IMR-90 (cell line): ENCODE measurements at regions not wholly inside any gene's neighbourhood (a gene's known extent, or its start where the extent isn't known, plus 50 kb on each side); places are given as distances from the start of the nearest gene placed in this dataset.

Source experiments
- ATAC-seq: fragments of 200-7000 bp; cut with Tn5 transposase; 2 replicates; pipeline ENCODE4 v1.9.1; 2020; ENCODE audit warnings: low read depth, mild to moderate bottlenecking, moderate library complexity
- BruUV-seq: library from RNA; stranded (reverse); fragments of 400-500 nt; replicated peaks from 2 replicates; lab custom pipeline; 2021; lab: Mats Ljungman, UMichigan
- CTCF ChIA-PET: fragments of 300-600 bp; formaldehyde crosslinking; extraction: SDS; loops from one replicate; lab custom pipeline; 2021; ENCODE audit warnings: antibody characterized with exemption; lab: Yijun Ruan, JAX
- POLR2A ChIA-PET: fragments of 300-600 bp; sonication (Branson Sonifier 250); formaldehyde crosslinking; loops from one replicate; lab custom pipeline; 2022; ENCODE audit warnings: antibody characterized with exemption; ENCODE audit not compliant: unreplicated experiment; lab: Charles Lee
- DNase-seq: peaks from one replicate; pipeline ENCODE4 v3.0.0; 2013
- H2AFZ ChIP-seq: replicated peaks from 2 replicates; pipeline ENCODE3; 2013; ENCODE audit warnings: low read length, mild to moderate bottlenecking; ENCODE audit not compliant: poor library complexity
- H2AK5ac ChIP-seq: 2 replicates; pipeline ENCODE4 v1.6.1; 2013; ENCODE audit warnings: low read depth, low read length, inconsistent platforms
- H2AK9ac ChIP-seq: replicated peaks from 2 replicates; pipeline ENCODE3; 2013; ENCODE audit warnings: mild to moderate bottlenecking, low read depth, low read length, moderate library complexity; ENCODE audit not compliant: poor library complexity
- H2BK120ac ChIP-seq: 2 replicates; pipeline ENCODE4 v1.6.1; 2013; ENCODE audit warnings: low read depth, low read length, inconsistent platforms
- H2BK15ac ChIP-seq: 3 replicates; pipeline ENCODE4 v1.6.1; 2013; ENCODE audit warnings: low read depth, low read length, inconsistent platforms
- H2BK20ac ChIP-seq: 2 replicates; pipeline ENCODE4 v1.6.1; 2013; ENCODE audit warnings: low read depth, mild to moderate bottlenecking, inconsistent platforms, low read length, moderate library complexity
- H2BK5ac ChIP-seq: 2 replicates; pipeline ENCODE4 v1.6.1; 2013; ENCODE audit warnings: mild to moderate bottlenecking, low read depth, low read length, inconsistent platforms; ENCODE audit not compliant: poor library complexity, severe bottlenecking
- H3K14ac ChIP-seq: replicated peaks from 2 replicates; pipeline ENCODE4 v1.6.1; 2013; ENCODE audit warnings: low read depth, low read length, inconsistent platforms
- H3K18ac ChIP-seq: 2 replicates; pipeline ENCODE4 v1.6.1; 2013; ENCODE audit warnings: low read depth, low read length, control low read depth
- H3K23ac ChIP-seq: 2 replicates; pipeline ENCODE4 v1.6.1; 2013; ENCODE audit warnings: low read depth, low read length, inconsistent platforms
- H3K27ac ChIP-seq: 2 replicates; pipeline ENCODE4 v1.5.1; 2013; ENCODE audit warnings: mild to moderate bottlenecking, control low read depth, low read length; ENCODE audit not compliant: insufficient read depth
- H3K27me3 ChIP-seq: 2 replicates; pipeline ENCODE4 v1.6.1; 2013; ENCODE audit warnings: low read length; ENCODE audit not compliant: control insufficient read depth, insufficient read depth
- H3K36me3 ChIP-seq: 2 replicates; pipeline ENCODE4 v1.6.1; 2013; ENCODE audit warnings: low read length, mixed read lengths; ENCODE audit not compliant: control insufficient read depth, insufficient read depth
- H3K4ac ChIP-seq: 2 replicates; pipeline ENCODE4 v1.6.1; 2013; ENCODE audit warnings: low read depth, low read length, inconsistent platforms
- H3K4me1 ChIP-seq: 2 replicates; pipeline ENCODE4 v1.6.1; 2013; ENCODE audit warnings: low read length, mixed read lengths; ENCODE audit not compliant: control insufficient read depth, insufficient read depth
- H3K4me2 ChIP-seq: 2 replicates; pipeline ENCODE4 v1.6.1; 2013; ENCODE audit warnings: low read depth, mild to moderate bottlenecking, control low read depth, low read length, moderate library complexity
- H3K4me3 ChIP-seq: 2 replicates; pipeline ENCODE4 v1.5.1; 2013; ENCODE audit warnings: low read depth, mild to moderate bottlenecking, control low read depth, low read length, moderate library complexity; ENCODE audit not compliant: insufficient read depth
- H3K56ac ChIP-seq: 2 replicates; pipeline ENCODE4 v1.6.1; 2013; ENCODE audit warnings: low read length, inconsistent platforms; ENCODE audit not compliant: insufficient read depth; ENCODE audit errors: extremely low read depth
- H3K79me1 ChIP-seq, 2 experiments: 2 replicates each; pipeline ENCODE4 v1.6.1; 2013; ENCODE audit warnings: low read length in 2 of 2, inconsistent platforms in 1 of 2, low read depth in 1 of 2
- H3K9ac ChIP-seq: 2 replicates; pipeline ENCODE4 v1.6.1; 2013; ENCODE audit warnings: low read depth, low read length, control low read depth
- H3K9me1 ChIP-seq: 2 replicates; pipeline ENCODE4 v1.6.1; 2013; ENCODE audit warnings: low read length, inconsistent platforms; ENCODE audit not compliant: insufficient read depth
- H3K9me3 ChIP-seq: 2 replicates; pipeline ENCODE4 v1.6.1; 2013; ENCODE audit warnings: low read length; ENCODE audit not compliant: control insufficient read depth, insufficient read depth
- H4K20me1 ChIP-seq: 2 replicates; pipeline ENCODE4 v1.6.1; 2013; ENCODE audit warnings: low read length, inconsistent platforms; ENCODE audit not compliant: insufficient read depth
- H4K5ac ChIP-seq: 2 replicates; pipeline ENCODE4 v1.6.1; 2013; ENCODE audit warnings: mild to moderate bottlenecking, low read depth, low read length, control low read depth
- H4K8ac ChIP-seq, 2 experiments: 2 replicates each; pipeline ENCODE4 v1.6.1; 2013; ENCODE audit warnings: low read depth in 2 of 2, low read length in 2 of 2, control low read depth in 1 of 2, inconsistent platforms in 1 of 2
- H4K91ac ChIP-seq: 2 replicates; pipeline ENCODE4 v1.6.1; 2013; ENCODE audit warnings: low read depth, low read length, inconsistent platforms; ENCODE audit not compliant: insufficient read depth
- BHLHE40 ChIP-seq: fragments of 150-350 bp; IDR thresholded peaks from 2 replicates; pipeline ENCODE4 v1.6.1; 2016; ENCODE audit warnings: mild to moderate bottlenecking, low read depth, low read length
- CHD1 ChIP-seq: IDR thresholded peaks from 2 replicates; pipeline ENCODE4 v1.6.1; 2012; ENCODE audit warnings: low read depth, low read length, improper control_type of control experiment
- ELK1 ChIP-seq: fragments of 150-350 bp; IDR thresholded peaks from 2 replicates; pipeline ENCODE4 v1.6.1; 2016; ENCODE audit warnings: low read depth, mild to moderate bottlenecking, low read length, moderate library complexity, borderline replicate concordance
- FOS ChIP-seq: fragments of 150-350 bp; IDR thresholded peaks from 2 replicates; pipeline ENCODE4 v1.6.1; 2016; ENCODE audit warnings: low read depth, low read length
- MAFK ChIP-seq: IDR thresholded peaks from 2 replicates; pipeline ENCODE4 v1.6.1; 2012; ENCODE audit warnings: low read depth, low read length, improper control_type of control experiment
- MXI1 ChIP-seq: IDR thresholded peaks from 2 replicates; pipeline ENCODE4 v1.6.1; 2012; ENCODE audit warnings: low read depth, mild to moderate bottlenecking, low read length, moderate library complexity, borderline replicate concordance
- POLR2A ChIP-seq: IDR thresholded peaks from 2 replicates; pipeline ENCODE4 v1.6.1; 2012; ENCODE audit warnings: mild to moderate bottlenecking, low read depth, low read length
- RAD21 ChIP-seq: IDR thresholded peaks from 2 replicates; pipeline ENCODE4 v1.6.1; 2012; ENCODE audit warnings: low read length, improper control_type of control experiment
- RCOR1 ChIP-seq: IDR thresholded peaks from 2 replicates; pipeline ENCODE4 v1.6.1; 2012; ENCODE audit warnings: mild to moderate bottlenecking, low read length, improper control_type of control experiment; ENCODE audit not compliant: insufficient replicate concordance
- WGBS, 2 experiments: methylation state at CpG; one replicate each; pipeline versions ENCODE4 v1.1.5 to v1.1.7; 2013; ENCODE audit warnings: missing lambda C conversion rate in 2 of 2; ENCODE audit not compliant: insufficient read length in 1 of 2; ENCODE audit errors: extremely low coverage in 2 of 2; 5-methylcytosine and 5-hydroxymethylcytosine counted together
- dilution Hi-C: fragments of 300-500 bp; cut with HindIII; formaldehyde crosslinking; loops from one replicate; pipeline ENCODE4 v1.14.3; 2018; ENCODE audit warnings: low sequenced_read_pairs; ENCODE audit not compliant: unreplicated experiment
- in situ Hi-C: fragments of 300-500 bp; cut with MboI; formaldehyde crosslinking; loops from 3 replicates; pipeline ENCODE4 v1.14.3; 2019; ENCODE audit warnings: low sequenced_read_pairs, inconsistent platforms, mixed read lengths
- intact Hi-C: fragments of 100-400 bp; cut with micrococcal nuclease; formaldehyde crosslinking; loops from 2 replicates; pipeline ENCODE4 v1.10.0; 2022

GRCh38 chr2:13018490-13018889 lies 301.8 kb downstream of the TRIB2 start:
- no peak overlapping the region for H3K18ac ChIP-seq
- ChIA-PET CTCF (no interaction called here), POLR2A (no interaction called here)
- in situ Hi-C loops (no loop called here), intact Hi-C loops (no loop called here), dilution Hi-C loops (no loop called here)
- H3K4me1 ChIP-seq, result no peaks in the 10 kb centered on the region
- no peaks in the 10 kb centered on the region for H3K36me3 ChIP-seq
- no peak for DNase-seq
- no peak overlapping the region for H3K56ac ChIP-seq
- no peak overlapping the region for H2AK9ac ChIP-seq
- BruUV-seq, result no TSS peak
- peaks cover 12% of the 10 kb centered on the region for H3K27me3 ChIP-seq
- no peak overlapping the region for H3K4ac ChIP-seq
- H2BK120ac ChIP-seq, result no peak overlapping the region
- no peak overlapping the region for H2AFZ ChIP-seq
- H3K14ac ChIP-seq, result no peak overlapping the region
- ATAC-seq, result no peak
- no peak overlapping the region for H4K91ac ChIP-seq
- no peak overlapping the region for H3K27ac ChIP-seq
- TF ChIP-seq MXI1 (no peak), BHLHE40 (no peak), RCOR1 (no peak), CHD1 (no peak), POLR2A (no peak), ELK1 (no peak), FOS (no peak), MAFK (no peak), RAD21 (no peak)
- H3K4me3 ChIP-seq, result no peak overlapping the region
- no peak overlapping the region for H4K5ac ChIP-seq
- no peak overlapping the region for H2BK5ac ChIP-seq
- no CpG with 5 or more reads among the region's 2 CpGs for WGBS, 2 experiments
- H3K9me1 ChIP-seq, result no peaks in the 10 kb centered on the region
- no peak overlapping the region for H2AK5ac ChIP-seq
- no peak overlapping the region for H2BK15ac ChIP-seq
- no peak overlapping the region for H3K4me2 ChIP-seq
- H3K23ac ChIP-seq, result no peak overlapping the region
- no peaks in the 10 kb centered on the region for H4K20me1 ChIP-seq
- no peaks in the 10 kb centered on the region for H3K79me1 ChIP-seq
- no peak overlapping the region for H4K8ac ChIP-seq
- H3K9ac ChIP-seq, result no peak overlapping the region
- H3K9me3 ChIP-seq, result no peaks in the 10 kb centered on the region
- no peak overlapping the region for H2BK20ac ChIP-seq
